T-helper 1 cell (primary cell): ENCODE measurements at regions not wholly inside any gene's neighbourhood (a gene's known extent, or its start where the extent isn't known, plus 50 kb on each side); places are given as distances from the start of the nearest gene placed in this dataset.
"Not testable (repeated sequence)": the region's sequence is repeated elsewhere in the genome, so short reads cannot be mapped to it uniquely, and the experiment has no call there.

Source experiments
- DNase-seq, 5 donors: peaks; one replicate each; pipeline ENCODE4 v3.0.0-alpha.2; 2012 to 2020

- no peak for DNase-seq
These were observed 206.4 kb downstream of the LRRK2 start for GRCh38 chr12:40431169-40431568.

- no peak for DNase-seq
These were observed 210.5 kb downstream of the LRRK2 start for GRCh38 chr12:40435251-40435650.

- DNase-seq: no peak
These were observed 211.2 kb downstream of the LRRK2 start for GRCh38 chr12:40435951-40436350.

DNA sequence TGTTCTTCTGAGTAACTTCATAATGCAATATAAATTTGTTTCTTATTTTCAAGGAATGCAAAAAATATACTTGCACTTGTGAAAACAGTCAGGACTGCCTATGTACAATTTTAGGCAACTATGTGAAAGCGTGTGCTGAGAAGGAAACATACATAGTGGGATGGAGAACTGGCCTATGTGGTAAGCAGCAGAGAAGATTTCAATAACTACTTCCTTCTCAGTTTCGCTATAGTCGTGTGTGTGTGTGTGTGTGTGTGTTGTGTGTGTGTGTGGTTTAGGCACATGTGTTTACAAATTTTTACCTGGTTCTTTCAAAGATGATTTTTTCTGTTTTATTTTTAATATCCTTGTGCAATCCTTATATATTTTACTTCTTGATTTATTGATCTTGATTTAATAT is 211.8 kb downstream of the LRRK2 start:
- DNase-seq: no peak

GRCh38 chr12:40439771-40440492 is 215.1 kb downstream of the LRRK2 start:
- DNase-seq: no peak

DNA sequence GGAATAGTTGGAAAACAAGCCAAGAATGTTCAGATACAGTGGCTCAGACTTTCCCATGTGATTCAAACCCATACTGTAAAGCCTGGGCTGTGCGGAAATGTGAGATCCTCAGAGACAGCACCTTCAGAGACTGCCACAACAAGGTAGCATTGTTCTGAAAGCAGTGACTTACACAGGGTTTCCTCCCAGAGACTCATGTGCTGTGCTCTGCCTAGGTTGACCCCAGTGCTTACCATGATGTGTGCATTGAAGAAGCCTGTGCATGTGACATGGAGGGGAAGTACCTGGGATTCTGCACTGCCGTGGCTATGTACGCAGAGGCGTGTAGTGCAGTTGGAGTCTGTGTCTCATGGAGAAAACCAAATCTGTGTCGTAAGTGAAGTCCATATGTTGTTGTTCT is 219.4 kb downstream of the LRRK2 start:
- DNase-seq: no peak

GRCh38 chr12:40446385-40446784 is 221.6 kb downstream of the LRRK2 start:
- DNase-seq: peak in 1 of 5 donors; percentile 1

DNA sequence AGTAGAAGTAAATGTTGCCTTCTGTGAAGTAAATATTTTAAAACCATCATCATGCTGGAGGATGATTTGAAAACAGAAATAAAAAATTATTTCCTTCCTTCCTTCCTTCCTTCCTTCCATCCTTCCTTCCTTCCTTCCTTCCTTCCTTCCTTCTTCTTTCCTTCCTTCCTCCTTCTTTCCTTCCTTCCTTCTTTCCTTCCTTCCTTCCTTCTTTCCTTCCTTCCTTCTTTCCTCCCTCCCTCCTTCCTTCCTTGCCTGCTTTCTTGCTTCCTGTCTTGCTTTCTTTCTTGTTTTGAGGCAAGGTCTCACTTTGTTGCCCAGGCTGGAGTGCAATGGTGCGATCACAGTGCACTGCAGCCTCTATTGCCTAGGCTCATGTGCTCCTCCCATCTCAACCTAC is 223.7 kb downstream of the LRRK2 start:
- not testable (repeated sequence) for DNase-seq

GRCh38 chr12:40451661-40452060 is 226.9 kb downstream of the LRRK2 start:
- DNase-seq: no peak

DNA sequence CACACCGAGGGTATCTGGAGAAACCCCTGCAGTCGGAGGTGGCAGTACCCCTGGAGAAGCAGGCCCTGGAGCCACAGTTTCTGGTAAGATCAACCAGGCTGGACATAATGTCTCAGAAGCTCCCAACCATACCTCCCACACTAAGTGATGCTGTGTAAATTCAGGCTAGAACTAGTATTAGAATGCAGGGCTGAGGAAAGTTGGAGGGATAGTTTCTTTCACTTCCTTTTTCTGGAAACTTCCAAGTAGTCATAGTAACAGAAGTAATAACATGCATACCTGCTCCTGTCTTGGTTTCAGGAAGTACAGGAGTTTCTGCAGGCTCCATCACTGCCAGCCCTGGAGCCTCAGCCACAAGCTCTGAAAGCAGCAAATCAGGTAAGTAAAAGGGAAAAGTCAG is 228.1 kb upstream of the CNTN1 start:
- no peak for DNase-seq

DNA sequence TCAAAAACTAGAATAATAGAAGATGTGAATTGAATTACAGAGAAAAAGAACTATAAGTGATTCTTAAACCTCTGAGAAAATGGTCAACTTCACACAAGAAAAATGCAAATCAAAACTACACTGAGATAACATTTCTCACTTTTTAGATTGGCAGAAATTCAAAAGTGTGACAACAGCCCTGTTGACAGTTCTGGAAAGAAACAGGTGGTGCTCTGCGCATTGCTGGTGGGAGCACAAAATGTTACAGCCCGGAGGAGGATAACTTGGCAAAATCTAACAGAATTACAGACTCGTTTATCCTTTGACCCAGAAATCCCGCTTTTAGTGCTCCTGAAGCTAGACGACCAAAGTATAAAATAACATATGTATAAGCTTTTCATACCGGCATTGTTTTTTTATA is 222.5 kb upstream of the CNTN1 start:
- DNase-seq: no peak

GRCh38 chr12:40473962-40474361 is 218.3 kb upstream of the CNTN1 start:
- no peak for DNase-seq

- no peak for DNase-seq
These were observed 217.6 kb upstream of the CNTN1 start for GRCh38 chr12:40474630-40475029.

DNA sequence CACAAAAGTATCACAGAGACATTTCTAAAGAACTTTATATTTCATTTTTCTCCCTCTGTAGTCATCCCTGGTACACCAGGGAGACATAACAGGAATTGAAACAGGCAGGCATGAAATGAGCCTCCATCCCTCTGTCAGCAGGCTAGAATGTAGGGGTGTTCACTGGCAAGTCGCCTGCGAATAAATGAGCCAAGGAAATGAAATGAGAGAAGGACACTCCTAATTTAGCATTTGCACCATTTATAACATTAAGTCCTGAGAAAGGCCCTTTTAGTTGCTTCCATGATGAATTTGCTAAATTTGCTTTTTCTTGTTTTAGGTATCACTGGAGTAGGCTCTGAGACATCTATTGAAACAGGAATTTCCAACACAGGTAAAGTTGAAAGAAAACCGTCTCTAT is 192.4 kb upstream of the CNTN1 start:
- no peak for DNase-seq

- no peak for DNase-seq
These were observed 189.9 kb upstream of the CNTN1 start for GRCh38 chr12:40502322-40502721.

- peak in 1 of 5 donors; percentile 15 for DNase-seq
These were observed 186.9 kb upstream of the CNTN1 start for GRCh38 chr12:40505327-40505726.

DNA sequence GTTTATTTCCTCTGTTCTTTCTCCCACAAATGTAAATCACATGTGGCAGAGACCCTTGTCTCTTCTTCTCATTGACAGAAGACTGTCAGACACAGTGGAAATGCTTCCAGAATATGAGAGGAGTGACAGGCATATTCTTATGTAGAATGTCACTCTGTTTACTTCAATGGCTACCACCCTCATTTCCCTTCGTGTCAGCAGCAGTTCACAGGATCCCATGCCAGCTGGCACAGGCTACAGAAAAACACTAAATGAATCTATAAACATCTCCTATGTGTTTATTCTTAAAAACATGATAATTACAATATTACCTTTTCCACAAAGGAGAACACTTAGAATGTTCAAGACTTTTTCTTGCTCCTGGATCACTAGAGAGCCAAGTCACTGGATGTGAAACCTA is 183.8 kb upstream of the CNTN1 start:
- no peak for DNase-seq

DNA sequence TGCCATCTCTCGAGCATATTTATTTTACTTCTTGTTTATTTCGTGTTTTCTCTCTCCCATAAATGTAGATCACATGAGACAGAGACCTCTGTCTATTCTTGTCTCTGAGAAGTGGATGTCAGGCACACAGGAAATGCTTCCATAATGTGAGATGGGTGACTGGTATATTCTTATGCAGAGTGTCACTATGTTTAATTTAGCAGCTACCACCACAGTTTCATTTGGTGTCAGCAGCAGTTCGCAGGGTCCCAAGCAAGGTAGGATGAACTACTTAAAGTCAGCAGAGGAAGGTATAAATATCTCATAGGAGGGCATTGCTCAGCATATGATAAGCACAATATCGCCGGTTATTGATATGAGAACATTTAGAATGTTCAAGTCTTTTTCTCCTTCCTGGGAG is 180.9 kb upstream of the CNTN1 start:
- DNase-seq: no peak

- peak in 1 of 5 donors; percentile 1 for DNase-seq
These were observed 177.0 kb upstream of the CNTN1 start for GRCh38 chr12:40515041-40515816.

- no peak for DNase-seq
These were observed 169.4 kb upstream of the CNTN1 start for GRCh38 chr12:40522837-40523236.

DNA sequence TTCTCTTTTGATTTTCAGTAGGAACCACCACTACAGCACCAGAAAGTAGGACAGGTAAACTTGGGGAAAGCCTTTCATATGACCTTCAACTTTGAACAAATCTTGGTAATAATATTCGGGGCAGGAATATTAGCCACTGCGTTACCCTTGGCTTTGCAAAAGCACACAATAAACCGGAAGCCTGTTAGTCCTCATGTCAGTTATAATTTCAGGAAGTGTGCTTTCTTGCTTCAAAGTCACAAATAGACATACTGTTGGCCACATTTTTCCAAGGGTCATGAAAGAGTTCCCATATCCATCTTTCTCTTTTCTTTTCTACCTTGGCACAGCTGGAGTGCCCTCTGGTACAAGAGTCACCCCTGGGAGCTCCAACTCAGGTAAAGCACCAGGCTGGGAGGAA is 167.2 kb upstream of the CNTN1 start:
- no peak for DNase-seq

DNA sequence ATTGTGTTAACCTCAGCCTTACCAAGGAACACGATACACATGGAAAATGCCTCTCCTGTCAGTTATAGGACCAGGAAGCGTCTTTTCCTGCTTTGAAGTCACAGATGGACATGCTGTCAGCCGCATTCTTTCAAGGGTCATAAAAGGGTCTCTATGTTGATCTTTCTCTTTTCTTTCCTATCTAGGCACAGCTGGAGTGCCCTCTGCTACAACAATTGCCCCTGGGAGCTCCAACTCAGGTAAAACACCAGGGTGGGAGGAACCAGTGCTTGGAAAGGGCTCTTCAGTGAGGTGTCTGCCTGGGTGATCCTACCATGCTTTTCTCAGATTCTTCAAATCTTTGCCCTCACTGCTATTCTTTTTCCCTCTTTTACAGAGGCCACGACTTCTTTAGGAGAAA is 157.4 kb upstream of the CNTN1 start:
- DNase-seq: no peak

DNA sequence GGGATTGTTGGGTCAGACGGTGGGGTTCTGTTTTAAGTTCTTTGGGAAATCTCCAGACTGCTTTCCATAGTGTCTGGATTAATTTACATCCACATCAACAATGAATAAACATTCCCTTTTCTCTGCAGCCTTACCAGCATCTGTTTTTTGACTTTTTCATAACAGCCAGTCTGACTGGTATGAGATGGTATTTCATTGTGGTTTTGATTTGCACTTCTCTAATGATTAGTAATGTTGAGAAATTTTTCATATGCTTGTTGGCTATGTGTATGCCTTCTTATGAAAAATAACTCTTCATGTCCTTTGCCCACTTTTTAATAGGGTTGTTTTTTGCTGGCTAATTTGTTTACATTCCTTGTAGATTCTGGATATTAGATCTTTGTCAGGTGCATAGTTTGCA is 140.8 kb upstream of the CNTN1 start:
- DNase-seq: no peak

GRCh38 chr12:40552868-40553267 is 139.4 kb upstream of the CNTN1 start:
- DNase-seq: no peak

DNA sequence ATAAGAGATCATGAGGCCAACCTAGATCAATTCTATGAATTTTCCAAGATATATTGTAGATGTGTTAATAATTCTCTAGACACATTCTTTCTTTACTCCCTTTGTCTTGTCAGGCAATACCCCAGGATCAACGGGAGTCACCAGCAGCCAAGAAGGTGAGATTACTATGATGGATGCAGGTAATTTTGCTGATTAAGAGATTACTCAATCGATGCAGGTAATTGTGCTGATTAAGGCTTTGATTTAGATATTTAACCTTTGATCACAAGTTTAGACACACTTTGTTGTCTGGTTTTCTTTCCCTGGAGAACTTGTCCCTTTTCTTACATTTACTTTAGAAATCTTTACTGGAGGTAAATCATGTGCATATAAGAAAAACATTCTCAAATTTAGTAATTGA is 134.3 kb upstream of the CNTN1 start:
- DNase-seq: no peak
